ENCODE measurements at regions not wholly inside any gene's neighbourhood (a gene's known extent, or its start where the extent isn't known, plus 50 kb on each side); places are given as distances from the start of the nearest gene placed in this dataset.

DNA sequence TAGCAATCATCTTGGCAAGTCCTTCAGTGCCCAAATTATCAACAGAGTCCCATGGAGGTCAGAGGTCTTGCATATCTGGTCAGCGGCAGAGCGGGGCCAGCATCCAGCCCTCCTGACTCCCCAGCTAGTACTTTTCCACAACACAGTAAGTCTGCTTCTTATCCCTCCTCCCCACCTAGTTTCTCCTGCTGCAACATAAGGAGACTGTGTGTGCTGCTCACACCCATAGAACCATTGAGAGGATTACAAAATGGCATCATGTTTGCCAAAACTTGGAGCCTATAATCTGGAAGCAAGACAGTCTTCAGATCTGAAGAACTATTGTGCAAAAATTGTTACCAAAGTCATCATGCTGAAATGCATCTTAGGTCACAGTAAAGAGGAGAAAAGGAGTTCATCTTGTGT lies 125.8 kb upstream of the ZNF366 start:
- TF ChIP-seq, protein P1, sequence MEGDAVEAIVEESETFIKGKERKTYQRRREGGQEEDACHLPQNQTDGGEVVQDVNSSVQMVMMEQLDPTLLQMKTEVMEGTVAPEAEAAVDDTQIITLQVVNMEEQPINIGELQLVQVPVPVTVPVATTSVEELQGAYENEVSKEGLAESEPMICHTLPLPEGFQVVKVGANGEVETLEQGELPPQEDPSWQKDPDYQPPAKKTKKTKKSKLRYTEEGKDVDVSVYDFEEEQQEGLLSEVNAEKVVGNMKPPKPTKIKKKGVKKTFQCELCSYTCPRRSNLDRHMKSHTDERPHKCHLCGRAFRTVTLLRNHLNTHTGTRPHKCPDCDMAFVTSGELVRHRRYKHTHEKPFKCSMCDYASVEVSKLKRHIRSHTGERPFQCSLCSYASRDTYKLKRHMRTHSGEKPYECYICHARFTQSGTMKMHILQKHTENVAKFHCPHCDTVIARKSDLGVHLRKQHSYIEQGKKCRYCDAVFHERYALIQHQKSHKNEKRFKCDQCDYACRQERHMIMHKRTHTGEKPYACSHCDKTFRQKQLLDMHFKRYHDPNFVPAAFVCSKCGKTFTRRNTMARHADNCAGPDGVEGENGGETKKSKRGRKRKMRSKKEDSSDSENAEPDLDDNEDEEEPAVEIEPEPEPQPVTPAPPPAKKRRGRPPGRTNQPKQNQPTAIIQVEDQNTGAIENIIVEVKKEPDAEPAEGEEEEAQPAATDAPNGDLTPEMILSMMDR (IDR thresholded peaks at IDR 0.05), result no peak
- no peak for TF ChIP-seq POLR2A (IDR thresholded peaks at IDR 0.05)
